ENCODE measurements at regions not wholly inside any gene's neighbourhood (a gene's known extent, or its start where the extent isn't known, plus 50 kb on each side); places are given as distances from the start of the nearest gene placed in this dataset.

DNA sequence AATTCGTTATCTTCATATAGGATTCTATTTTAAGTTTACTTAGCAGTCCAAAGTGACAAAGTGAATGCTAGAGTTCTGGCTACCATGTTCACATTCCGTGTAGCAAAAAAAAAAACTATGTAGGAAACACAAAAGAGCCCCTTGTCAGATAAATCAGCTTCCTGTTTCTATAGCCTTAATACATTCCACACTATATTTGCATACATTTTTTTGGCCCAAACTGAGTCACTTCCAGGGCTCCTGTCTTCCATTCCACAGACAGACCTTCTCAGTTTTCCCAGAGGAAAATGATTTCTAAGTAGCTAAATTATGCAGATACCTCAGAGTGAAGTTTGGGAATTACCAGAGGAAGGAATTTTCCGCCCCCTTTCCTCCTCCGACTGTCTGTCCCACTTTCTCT lies 841.9 kb upstream of the HS3ST1 start:
- no peak for DNase-seq

DNA sequence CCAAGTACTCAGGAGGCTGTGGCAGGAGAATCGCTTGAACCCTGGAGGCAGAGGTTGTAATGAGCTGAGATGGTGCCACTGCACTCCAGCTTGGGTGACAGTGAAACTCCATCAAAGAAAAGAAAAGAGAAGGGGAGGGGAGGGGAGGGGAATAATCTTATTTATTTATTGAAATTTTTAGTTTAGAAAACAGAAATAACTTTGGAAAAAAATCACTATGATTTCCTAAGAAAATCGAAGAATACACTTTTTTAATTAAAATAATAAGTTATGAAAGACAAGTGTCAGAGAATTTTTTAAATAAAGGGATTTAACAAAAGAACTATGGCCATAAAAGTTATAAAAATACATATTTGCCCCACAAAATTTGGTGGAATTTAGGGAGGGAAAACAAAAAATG lies 836.9 kb upstream of the HS3ST1 start:
- DNase-seq, result no peak

DNA sequence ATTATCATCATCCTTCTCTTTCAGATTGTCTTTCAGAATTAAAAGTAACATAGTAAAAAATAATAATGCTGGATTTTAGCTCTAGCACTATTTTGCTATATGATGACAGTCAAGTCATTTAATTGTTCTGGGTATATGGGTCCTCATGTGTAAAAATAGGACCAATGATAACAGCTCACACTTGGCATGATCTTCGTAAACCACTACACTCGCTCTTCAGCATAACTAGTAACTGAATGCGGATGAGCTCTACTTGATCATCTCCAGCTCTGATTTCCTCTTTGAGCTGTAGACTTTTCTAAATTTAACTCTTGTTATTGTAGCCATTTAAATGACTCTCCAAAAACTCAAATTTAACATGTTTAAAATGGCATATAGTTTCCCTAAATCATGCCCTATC lies 831.8 kb upstream of the HS3ST1 start:
- DNase-seq, result no peak

DNA sequence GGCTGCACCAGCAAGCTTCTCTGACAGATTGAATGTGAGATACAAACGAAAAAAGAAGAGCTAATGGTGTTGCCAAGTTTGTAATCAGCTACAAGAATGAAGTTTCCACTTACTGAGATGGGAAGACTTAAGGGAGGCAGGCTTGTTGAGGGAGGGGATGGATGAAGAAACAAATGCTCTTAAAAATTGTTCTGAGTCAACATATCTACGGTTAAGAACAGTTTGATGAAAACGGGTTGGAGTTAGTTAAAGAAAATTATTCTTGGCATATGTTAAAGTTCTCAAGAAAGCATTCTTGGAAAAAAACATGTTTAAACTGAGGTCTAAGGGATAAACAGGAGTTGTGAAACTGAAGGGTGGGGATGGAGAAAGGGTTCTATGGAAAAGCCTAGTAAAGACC lies 816.3 kb upstream of the HS3ST1 start:
- no peak for DNase-seq

DNA sequence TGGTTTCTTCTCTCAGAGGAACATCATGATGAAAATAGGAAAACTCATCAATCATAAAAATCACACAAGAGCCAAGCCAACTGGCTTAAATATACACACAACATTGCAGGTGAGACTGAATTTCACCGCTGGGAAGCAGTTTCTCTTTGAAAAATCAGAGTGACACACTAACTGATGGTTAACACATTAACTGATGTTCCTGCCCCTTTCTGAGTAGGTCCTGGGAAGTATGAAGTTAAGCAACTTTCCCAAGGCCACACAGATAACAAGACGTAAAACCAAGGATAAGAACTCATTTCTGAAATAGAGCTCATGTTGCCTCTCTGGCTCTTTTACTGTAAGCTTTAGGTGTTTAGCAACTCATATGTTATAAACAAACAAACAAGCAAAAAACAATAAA lies 813.7 kb upstream of the HS3ST1 start:
- DNase-seq, result no peak

DNA sequence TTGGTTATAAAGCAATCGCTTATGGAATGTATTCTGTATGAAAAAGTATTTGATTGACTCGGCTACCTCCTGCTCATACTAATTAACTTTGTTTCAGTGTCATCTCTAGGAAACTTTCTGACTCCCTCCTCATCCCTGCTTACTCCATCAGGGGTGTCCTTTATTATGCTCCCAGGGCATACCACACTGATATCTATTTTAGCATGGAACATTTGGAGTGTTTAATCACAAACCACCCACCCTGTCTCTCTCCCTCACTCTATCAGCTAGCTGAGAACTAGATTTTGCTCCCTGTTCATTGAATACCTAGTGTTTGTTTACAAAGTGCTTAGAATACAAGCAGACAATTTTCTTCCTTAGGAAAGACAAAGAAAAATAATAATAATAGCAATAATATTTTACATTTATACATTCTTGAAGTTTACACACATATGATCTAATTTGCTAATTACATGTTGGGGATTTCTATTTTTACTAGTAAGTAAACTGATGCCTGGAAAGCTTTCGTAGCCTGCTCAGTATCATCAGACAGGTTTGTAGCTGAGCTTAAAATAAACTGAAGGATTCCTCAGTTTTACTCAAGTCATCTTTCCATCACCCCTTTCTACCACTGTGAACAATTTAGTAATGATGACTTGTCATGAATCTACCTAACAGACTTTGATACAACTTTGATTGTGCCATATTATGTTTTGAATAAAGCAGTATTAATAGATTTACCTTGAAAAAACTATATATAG lies 811.4 kb upstream of the HS3ST1 start:
- no peak for DNase-seq

DNA sequence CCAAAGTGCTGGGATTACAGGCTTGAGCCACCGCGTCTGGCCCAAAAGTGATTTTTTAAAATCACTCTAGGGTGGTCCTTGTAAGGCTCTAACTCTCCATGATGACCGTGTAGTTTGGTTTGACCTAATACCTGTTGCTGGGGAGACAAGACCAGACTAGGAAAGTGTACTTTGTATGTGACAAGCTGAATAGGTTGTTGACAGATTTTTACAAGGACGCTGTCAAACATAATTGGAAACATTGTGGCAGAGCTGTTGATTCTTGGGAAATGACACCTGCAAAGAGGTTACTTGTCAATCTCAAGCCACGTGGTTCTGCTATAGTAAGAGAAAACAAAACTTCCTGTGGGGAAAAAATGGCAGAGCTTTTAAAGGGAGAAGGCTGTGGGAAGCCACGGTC lies 802.4 kb upstream of the HS3ST1 start:
- no peak for DNase-seq

DNA sequence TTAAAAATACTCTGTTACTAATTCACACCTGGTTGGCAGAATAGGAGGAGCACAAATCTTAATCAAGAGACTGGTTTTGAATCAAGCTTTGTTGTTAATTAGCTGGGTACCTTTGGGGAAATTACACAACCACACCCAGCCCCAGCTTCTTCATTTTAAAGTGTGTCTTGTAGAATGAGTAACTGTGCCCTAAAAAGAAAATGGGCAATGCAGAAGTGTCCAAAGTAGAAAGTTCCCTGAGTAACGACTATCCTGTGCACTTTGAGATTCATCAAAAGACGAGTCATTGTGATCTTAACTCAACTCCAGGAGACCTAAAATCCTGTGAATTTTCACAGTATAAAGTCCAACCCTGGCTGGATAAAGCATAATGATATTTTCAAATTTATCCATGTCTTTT lies 792.3 kb upstream of the HS3ST1 start:
- no peak for DNase-seq

DNA sequence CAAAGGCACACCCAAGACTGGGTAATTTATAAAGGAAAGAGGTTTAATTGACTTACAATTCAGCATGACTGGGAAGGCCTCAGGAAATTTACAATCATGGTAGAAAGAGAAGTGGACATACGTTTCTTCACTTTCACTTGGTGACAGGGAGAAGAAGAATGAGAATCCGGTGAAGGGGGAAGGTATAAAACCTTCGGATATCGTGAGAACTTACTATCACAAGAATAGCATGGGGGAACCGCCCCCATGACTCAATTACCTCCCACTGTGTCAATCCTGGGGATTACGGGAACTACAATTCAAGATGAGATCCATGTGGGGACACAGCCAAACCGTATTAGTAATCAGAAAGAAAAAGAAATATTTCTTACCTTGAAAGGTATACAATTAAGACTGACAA lies 782.9 kb upstream of the HS3ST1 start:
- DNase-seq, result no peak

DNA sequence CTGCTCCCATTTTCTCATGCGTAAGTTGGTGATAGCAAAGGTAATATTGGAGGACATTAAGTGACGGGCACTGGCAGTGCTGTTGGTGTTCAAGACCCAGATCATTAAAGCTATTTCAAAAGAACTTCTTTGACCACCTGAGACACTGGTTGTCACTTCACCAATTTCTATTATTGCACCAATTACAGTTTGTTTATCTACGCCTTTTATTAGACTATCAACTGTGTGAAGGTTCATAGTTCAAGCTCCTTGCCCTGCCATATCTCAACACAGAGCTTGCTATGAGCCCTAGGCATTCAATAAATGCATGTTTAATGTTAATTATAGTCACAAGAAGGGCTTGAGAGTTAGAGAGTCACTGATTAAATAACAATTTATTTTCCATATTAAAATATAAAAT lies 778.7 kb upstream of the HS3ST1 start:
- DNase-seq, result no peak

DNA sequence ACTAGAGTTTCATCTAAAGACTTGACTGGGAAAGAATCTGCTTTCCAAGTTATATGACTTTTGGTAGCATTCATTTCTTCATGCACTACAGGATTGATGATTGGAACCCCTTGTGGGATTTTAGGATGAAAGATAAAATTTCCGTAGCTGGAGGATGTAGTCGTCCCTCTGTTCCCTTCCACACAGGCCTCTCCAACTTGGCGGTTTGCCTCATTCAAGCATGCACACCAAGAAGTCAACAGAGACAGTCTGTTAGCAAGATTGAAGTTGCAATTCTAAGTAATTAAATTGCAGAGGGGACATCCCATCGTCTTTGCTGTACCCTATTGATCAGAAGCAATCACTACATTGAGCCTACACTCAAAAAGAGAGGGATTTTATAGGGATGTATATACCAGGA lies 777.4 kb upstream of the HS3ST1 start:
- no peak for DNase-seq

DNA sequence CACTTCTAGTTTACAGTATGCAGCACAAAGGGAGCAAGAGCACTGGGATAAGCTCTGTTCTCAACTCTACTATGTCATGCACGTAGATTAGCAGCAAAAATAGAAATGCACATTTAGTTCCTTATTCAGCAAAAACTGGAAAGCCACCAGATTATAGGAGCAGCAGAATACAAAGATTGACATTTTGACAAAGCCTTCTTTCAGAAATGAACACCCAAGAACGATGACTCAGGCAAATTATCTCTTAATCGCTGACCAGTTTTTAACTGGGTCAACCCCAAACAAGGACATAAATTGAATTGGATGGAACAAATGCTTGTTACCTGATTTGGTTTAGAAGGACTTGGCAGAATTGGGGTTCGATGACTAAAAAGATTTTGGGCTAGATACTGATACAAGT lies 775.3 kb upstream of the HS3ST1 start:
- no peak for DNase-seq

DNA sequence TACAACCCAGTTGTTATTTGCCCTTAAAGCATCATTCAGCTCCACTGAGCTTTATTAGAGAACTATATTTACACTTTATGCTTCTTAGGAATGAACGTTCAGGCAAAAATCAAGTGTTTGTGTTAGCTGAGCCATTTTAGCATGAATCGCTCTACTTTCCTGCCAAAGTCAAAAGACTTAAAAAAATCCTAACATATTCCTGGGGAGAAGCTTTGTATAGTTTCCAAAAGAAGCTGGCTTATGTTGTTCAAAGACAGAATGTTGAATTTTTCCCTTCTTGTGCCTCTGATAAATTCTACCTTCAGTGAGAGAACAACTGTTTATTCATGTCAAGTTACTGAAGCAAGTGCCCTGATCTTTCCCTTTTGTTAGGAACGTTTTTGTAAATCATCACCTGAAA lies 771.5 kb upstream of the HS3ST1 start:
- no peak for DNase-seq

DNA sequence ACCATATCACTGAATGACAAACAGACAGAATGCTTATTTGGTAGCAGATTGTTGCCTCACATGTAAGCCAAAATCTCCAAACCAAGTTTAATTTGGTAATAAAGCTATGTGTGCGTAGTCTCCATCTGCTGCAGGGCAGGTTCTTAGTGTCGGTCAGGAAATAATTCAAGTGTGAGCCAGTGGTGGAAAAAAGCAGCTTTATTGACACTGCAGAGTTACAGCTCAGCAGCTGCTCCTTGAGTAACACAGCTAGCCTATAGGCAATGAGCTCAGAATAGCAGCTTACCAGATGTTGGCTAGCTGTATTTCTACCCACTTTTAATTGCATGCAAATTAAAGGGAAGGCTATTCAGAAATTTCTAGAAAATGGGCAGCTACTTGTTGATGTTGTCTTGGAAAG lies 757.8 kb upstream of the HS3ST1 start:
- peak; percentile 35 for DNase-seq

DNA sequence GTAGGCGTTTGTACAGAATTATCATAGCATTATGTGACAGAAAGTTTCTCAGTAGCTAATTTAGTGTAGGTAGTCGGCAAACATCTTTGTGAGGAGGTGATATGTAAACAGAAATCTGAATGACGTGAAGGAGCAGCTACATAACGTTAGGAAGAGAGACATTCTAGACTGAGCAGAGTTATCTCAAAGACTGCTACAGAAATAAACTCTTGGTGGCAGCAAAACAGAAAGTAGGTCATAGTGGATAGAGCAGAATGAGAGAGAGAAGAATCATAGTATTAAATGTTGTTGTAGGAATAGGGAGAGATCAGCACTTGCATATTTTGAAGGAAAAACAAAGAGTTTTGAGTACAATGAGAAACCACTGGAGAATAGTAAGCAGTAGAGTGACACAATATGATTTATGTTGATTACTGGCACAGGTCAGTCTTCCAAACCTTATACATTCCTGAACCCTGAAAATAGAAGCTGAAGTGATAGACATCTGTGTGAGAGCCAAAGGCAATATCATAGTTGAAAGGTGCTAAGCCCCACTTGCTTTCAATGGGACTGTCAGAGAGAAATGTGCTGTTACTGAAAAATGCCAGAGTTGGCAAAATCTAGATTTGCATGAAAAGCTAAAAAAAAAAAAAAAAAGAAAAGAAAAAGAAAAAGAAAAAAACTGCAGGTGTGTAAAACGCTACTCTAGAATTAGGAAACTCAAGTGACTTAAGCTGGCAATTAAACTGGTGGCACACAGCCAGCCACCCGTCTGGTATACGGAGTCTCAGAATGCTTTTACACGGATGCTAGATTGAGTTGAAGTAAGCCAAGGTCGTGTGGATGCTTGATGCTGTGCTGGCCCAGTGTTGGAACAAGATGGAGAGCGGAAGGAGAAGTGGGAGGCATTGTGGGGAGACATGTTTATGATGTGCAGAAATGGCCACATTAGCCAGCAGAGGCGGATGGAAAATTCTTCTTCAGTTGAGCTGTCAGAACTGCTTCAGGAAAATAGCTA lies 750.2 kb upstream of the HS3ST1 start:
- DNase-seq, result no peak

DNA sequence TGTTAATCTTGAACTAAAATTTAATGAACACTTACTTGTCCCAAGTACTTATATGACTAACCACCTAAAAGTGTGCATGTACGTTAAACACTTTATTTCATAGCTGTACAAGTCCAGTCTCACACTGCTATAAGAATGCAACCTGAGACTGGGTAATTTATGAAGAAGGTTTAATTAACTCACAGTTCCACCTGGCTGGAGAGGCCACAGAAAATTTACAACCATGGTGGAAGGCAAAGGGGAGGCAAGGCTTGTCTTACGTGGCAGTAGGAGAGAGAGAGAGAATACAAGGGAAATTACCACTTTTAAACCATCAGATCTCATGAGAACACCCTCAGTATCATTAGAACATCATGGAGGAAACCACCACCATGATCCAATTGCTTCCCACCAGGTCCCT lies 748.7 kb upstream of the HS3ST1 start:
- no peak for DNase-seq

DNA sequence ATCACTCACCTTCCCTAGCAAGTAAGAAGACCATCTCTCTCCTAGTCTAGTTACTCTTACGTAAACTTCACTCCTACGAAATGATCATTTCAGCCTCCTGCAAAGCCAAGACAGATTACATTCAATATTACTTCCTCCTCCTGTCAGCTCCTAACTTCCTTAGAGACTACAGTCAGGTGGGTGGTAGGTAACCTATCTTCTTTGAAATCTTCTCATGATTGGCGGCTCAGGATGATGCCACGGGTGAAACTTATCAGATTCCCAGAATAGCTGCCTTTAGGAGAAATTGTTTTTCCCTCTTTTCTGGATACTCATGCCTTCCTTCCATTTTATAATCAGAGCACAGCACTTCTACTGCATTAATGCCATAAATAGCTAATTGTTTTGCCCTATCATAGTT lies 744.8 kb upstream of the HS3ST1 start:
- no peak for DNase-seq

DNA sequence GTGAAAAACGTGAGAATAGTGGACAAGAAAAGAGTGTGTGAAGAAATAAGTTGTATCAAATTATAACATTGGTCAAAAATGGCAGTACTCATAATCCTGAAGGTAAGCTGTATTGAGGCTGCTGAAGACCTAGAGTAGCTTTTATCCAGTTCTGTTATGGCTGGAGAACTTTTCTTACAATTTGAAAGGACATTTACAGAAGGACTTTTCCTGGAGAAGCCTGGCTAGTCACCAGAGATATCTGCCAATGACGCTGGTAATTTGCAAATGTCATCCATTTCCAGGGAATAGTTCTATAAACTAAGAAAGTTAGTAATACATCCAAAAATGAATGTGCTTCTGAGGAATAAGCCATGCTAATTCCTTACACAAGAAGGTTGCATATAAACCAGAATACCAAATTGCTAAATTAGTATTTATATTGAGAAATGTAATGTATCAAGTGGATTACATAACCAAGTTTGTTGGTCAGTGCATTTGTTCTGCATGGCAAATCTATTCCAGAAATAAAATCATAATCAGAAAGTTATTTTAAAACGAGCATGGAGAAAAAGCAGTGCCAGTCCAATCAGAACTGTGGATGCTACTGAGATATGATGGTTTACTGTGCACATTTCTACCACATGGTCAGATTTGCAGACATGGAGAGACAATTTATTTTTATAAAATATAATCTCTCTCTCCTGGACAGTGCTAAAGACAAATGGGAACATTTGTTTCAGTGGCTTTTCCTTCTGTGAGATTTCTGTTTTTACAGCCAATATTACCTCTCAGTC lies 743.7 kb upstream of the HS3ST1 start:
- no peak for DNase-seq

DNA sequence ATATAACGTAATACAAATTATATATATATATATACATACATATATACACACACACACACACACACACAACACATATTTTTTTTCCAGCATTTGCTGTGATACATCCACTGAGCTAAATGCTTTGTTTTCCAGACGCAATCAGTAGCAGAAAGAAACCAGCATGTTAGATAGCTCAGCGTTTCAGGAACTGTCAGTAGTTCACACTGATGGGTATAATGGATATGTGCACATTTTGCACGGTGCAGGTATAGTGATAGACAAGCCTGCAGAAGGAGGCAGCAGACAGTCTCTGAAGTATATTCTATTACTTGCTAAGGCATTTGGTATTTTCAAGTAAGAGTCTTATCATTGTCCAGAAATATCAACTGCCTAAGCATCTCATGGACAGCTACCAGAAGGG lies 741.6 kb upstream of the HS3ST1 start:
- DNase-seq, result no peak

DNA sequence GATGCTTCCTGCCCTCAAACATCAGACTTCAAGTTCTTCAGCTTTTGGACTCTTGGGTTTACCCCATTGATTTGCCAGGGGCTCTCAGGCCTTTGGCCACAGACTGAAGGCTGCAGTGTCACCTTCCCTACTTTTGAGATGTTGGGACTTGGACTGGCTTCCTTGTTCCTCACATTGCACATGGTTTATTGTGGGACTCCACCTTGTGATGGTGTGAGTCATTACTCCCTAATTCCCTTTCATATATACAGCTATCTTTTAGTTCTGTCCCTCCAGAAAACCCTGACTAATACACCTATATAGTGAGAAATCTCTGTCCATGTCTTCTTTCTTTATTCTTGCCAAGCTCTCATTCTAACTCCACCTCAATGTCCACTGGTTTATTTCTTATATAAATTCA lies 736.9 kb upstream of the HS3ST1 start:
- DNase-seq, result peak; percentile 15

DNA sequence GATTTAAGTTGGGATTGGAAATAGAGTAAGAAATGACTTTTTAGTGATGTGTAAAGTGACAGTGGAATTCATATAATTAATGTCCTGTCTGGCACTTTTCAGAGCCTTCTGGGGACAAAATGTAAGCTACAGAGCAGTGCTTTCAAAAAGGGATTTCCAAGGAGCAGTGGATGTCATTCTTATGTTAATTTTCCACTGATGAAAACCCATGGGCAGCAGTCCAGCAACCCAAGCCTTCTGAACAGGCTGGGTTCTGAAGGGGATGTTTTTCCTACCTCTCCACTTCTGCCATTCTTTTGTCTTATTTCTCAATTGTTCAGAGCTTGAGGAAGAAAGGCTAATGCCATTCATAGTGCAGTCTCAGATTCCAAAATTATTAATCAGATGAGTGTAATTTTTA lies 717.6 kb upstream of the HS3ST1 start:
- DNase-seq, result no peak

DNA sequence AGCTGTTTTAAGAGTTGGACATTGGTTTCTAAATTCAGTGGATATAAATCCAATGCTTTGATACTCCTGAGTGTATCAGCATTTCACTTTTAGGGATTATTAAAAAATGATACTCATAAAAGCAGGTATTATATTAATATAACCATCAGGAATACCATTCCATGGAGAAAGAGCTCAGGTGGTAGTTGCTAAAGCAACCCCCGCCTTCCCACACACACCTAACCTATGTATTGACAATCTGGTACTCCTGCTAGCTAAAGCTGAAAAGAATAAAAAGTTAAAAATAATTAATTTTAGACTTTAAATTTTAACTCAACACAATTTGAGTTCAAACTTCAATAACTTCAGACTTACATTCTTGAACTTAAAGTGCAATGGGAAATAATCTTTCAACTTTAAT lies 717.1 kb upstream of the HS3ST1 start:
- no peak for DNase-seq

DNA sequence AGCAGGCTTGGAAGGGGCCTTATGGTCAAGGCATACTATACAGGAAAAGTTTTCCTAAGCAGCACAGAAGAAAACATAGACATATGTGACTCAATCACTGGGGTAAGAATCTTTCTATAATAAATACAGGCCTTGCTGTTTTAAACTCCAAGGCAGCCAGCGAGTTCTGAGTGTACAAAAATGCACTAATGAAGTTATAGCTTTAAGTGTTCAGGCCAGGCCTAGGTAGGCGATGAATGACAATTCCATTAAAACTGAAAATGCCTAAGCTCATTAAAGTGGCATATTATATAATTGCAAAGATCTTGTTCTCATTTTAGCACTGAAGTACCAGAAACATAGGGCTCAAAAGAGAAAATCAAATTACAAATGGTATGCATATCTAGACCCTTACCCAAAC lies 716.4 kb upstream of the HS3ST1 start:
- no peak for DNase-seq

DNA sequence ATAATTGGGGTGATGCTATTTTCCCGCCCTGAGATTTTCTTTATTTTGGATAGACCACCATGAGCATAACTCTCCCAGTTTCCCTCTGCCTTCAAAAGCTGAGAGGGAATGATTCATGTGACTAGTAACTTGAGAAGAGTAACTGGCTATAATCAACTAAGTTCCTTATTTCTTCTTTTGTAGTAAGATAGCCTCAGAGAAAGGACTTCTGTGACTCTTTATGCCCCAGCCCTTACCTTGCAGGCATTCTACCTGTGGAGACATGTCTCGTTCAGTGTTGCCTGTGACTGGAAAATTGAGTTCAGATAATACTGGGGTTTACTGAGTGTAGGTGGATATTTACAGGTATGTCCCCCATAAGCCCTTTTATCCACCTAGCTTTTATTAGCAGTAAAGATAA lies 715.4 kb upstream of the HS3ST1 start:
- DNase-seq, result no peak

Measured in DMS53 (cell line).